ENCODE measurements at regions not wholly inside any gene's neighbourhood (a gene's known extent, or its start where the extent isn't known, plus 50 kb on each side); places are given as distances from the start of the nearest gene placed in this dataset.
"Not testable (repeated sequence)": the region's sequence is repeated elsewhere in the genome, so short reads cannot be mapped to it uniquely, and the experiment has no call there.

GRCh38 chr13:78133511-78133910, 214.9 kb upstream of the EDNRB start:
- DNase-seq = no peak

- DNase-seq = no peak
Observed at GRCh38 chr13:78131811-78132210, 213.2 kb upstream of the EDNRB start.

GRCh38 chr13:78131346-78131745, 212.7 kb upstream of the EDNRB start:
- DNase-seq = no peak

- DNase-seq = no peak
Observed at GRCh38 chr13:78129823-78130222, 211.2 kb upstream of the EDNRB start.

- no peak for DNase-seq
Observed at GRCh38 chr13:78129359-78129758, 210.7 kb upstream of the EDNRB start.

GRCh38 chr13:78121459-78122348, 203.1 kb upstream of the EDNRB start:
- peak; percentile 84 for DNase-seq

GRCh38 chr13:78121001-78121400, 202.4 kb upstream of the EDNRB start:
- no peak for DNase-seq

GRCh38 chr13:78120144-78120543, 201.5 kb upstream of the EDNRB start:
- DNase-seq = not testable (repeated sequence)

- DNase-seq = not testable (repeated sequence)
Observed at GRCh38 chr13:78117070-78117469, 198.4 kb upstream of the EDNRB start.

GRCh38 chr13:78105656-78106055, 187.0 kb upstream of the EDNRB start:
- no peak for DNase-seq

- no peak for DNase-seq
Observed at GRCh38 chr13:78103936-78104335, 185.3 kb upstream of the EDNRB start.

GRCh38 chr13:78102741-78103140, 184.1 kb upstream of the EDNRB start:
- DNase-seq = no peak

- DNase-seq = no peak
Observed at GRCh38 chr13:78102121-78102677, 183.6 kb upstream of the EDNRB start.

- DNase-seq = no peak
Observed at GRCh38 chr13:78100486-78100885, 181.9 kb upstream of the EDNRB start.

GRCh38 chr13:78098249-78098648, 179.6 kb upstream of the EDNRB start:
- DNase-seq = no peak

GRCh38 chr13:78096221-78096620, 177.6 kb upstream of the EDNRB start:
- DNase-seq = no peak

- no peak for DNase-seq
Observed at GRCh38 chr13:78087966-78088678, 169.5 kb upstream of the EDNRB start.

- no peak for DNase-seq
Observed at GRCh38 chr13:78085434-78086225, 167.0 kb upstream of the EDNRB start.

- no peak for DNase-seq
Observed at GRCh38 chr13:78084401-78084800, 165.8 kb upstream of the EDNRB start.

GRCh38 chr13:78078168-78078567, 159.5 kb upstream of the EDNRB start:
- no peak for DNase-seq

- DNase-seq = peak; percentile 65
Observed at GRCh38 chr13:78067290-78067689, 148.7 kb upstream of the EDNRB start.

- no peak for DNase-seq
Observed at GRCh38 chr13:78065141-78065540, 146.5 kb upstream of the EDNRB start.

- DNase-seq = no peak
Observed at GRCh38 chr13:78061806-78062205, 143.2 kb upstream of the EDNRB start.

Data from NCI-H1092 treated with DMSO at 0.1 percent for 48 hours (cell line).